H9 (cell line): ENCODE measurements at regions not wholly inside any gene's neighbourhood (a gene's known extent, or its start where the extent isn't known, plus 50 kb on each side); places are given as distances from the start of the nearest gene placed in this dataset.

Experiments
- DNase-seq: peaks from one replicate; pipeline ENCODE4 v3.0.0-alpha.2; 2017
- H2AFZ ChIP-seq: one replicate; pipeline ENCODE4 v1.6.1; 2013; ENCODE audit warnings: mild to moderate bottlenecking, low read length, control low read depth, moderate library complexity
- H2AK5ac ChIP-seq: 2 replicates; pipeline ENCODE4 v1.6.1; 2013; ENCODE audit warnings: low read length, control low read depth, mixed read lengths; ENCODE audit not compliant: insufficient read length
- H2BK120ac ChIP-seq: one replicate; pipeline ENCODE4 v1.6.1; 2013; ENCODE audit warnings: low read depth, mild to moderate bottlenecking, low read length, control low read depth, inconsistent platforms; ENCODE audit not compliant: poor library complexity, severe bottlenecking
- H2BK12ac ChIP-seq: 2 replicates; pipeline ENCODE4 v1.6.1; 2013; ENCODE audit warnings: low read length, control low read depth, mixed read lengths, low read depth; ENCODE audit not compliant: insufficient read length
- H2BK15ac ChIP-seq: 2 replicates; pipeline ENCODE4 v1.6.1; 2013; ENCODE audit warnings: low read depth, low read length, control low read depth
- H2BK20ac ChIP-seq: one replicate; pipeline ENCODE4 v1.6.1; 2013; ENCODE audit warnings: low read depth, mild to moderate bottlenecking, low read length, control low read depth, inconsistent platforms; ENCODE audit not compliant: poor library complexity, severe bottlenecking
- H2BK5ac ChIP-seq: 2 replicates; pipeline ENCODE4 v1.6.1; 2013; ENCODE audit warnings: low read length, control low read depth, mixed read lengths; ENCODE audit not compliant: insufficient read length
- H3K14ac ChIP-seq: 2 replicates; pipeline ENCODE4 v1.6.1; 2013; ENCODE audit warnings: low read length, control low read depth; ENCODE audit not compliant: insufficient read depth
- H3K18ac ChIP-seq: 2 replicates; pipeline ENCODE4 v1.6.1; 2013; ENCODE audit warnings: low read depth, mild to moderate bottlenecking, mixed read lengths, low read length, control low read depth; ENCODE audit not compliant: insufficient read length
- H3K23ac ChIP-seq: 2 replicates; pipeline ENCODE4 v1.6.1; 2013; ENCODE audit warnings: low read length, control low read depth, mixed read lengths, low read depth; ENCODE audit not compliant: insufficient read length
- H3K23me2 ChIP-seq: 2 replicates; pipeline ENCODE4 v1.6.1; 2013; ENCODE audit warnings: low read depth, mild to moderate bottlenecking, mixed read lengths, low read length, control low read depth; ENCODE audit not compliant: insufficient read length, poor library complexity, severe bottlenecking
- H3K27ac ChIP-seq: 2 replicates; pipeline ENCODE4 v1.5.1; 2013; ENCODE audit warnings: low read length, control low read depth, mixed read lengths, low read depth; ENCODE audit not compliant: insufficient read length
- H3K27me3 ChIP-seq: 2 replicates; pipeline ENCODE4 v1.6.1; 2013; ENCODE audit warnings: low read length, control low read depth, inconsistent platforms; ENCODE audit not compliant: insufficient read depth
- H3K4ac ChIP-seq: 2 replicates; pipeline ENCODE4 v1.6.1; 2013; ENCODE audit warnings: low read depth, mild to moderate bottlenecking, control low read depth, inconsistent platforms, low read length, moderate library complexity
- H3K4me1 ChIP-seq: 2 replicates; pipeline ENCODE4 v1.6.1; 2013; ENCODE audit warnings: low read length, control low read depth, inconsistent platforms; ENCODE audit not compliant: insufficient read depth
- H3K4me2 ChIP-seq: 2 replicates; pipeline ENCODE4 v1.6.1; 2013; ENCODE audit warnings: low read length, control low read depth, mixed read lengths; ENCODE audit not compliant: insufficient read length, insufficient read depth
- H3K56ac ChIP-seq: 2 replicates; pipeline ENCODE4 v1.6.1; 2013; ENCODE audit warnings: low read depth, mild to moderate bottlenecking, mixed read lengths, low read length, control low read depth; ENCODE audit not compliant: insufficient read length
- H3K79me1 ChIP-seq: 2 replicates; pipeline ENCODE4 v1.6.1; 2013; ENCODE audit warnings: low read depth, mild to moderate bottlenecking, moderate library complexity, low read length, control low read depth, inconsistent platforms; ENCODE audit not compliant: insufficient read depth, poor library complexity, severe bottlenecking
- H3K79me2 ChIP-seq: 2 replicates; pipeline ENCODE4 v1.6.1; 2013; ENCODE audit warnings: low read length, control low read depth, inconsistent platforms; ENCODE audit not compliant: insufficient read depth
- H3K9ac ChIP-seq: 2 replicates; pipeline ENCODE4 v1.6.1; 2013; ENCODE audit warnings: low read length, control low read depth, mixed read lengths; ENCODE audit not compliant: insufficient read length; ENCODE audit errors: extremely low read depth
- H3K9me3 ChIP-seq: one replicate; pipeline ENCODE4 v1.6.1; 2013; ENCODE audit warnings: low read depth, low read length, inconsistent platforms; ENCODE audit not compliant: control insufficient read depth
- H3T11ph ChIP-seq: one replicate; pipeline ENCODE4 v1.6.1; 2013; ENCODE audit warnings: mild to moderate bottlenecking, low read length, control low read depth, inconsistent platforms
- H4K20me1 ChIP-seq: one replicate; pipeline ENCODE4 v1.6.1; 2013; ENCODE audit not compliant: control insufficient read depth, insufficient read length, insufficient read depth
- H4K5ac ChIP-seq: 2 replicates; pipeline ENCODE4 v1.6.1; 2013; ENCODE audit warnings: low read depth, mild to moderate bottlenecking, mixed read lengths, low read length, control low read depth; ENCODE audit not compliant: insufficient read length
- H4K8ac ChIP-seq: replicated peaks from 2 replicates; pipeline ENCODE4 v1.6.1; 2013; ENCODE audit warnings: low read length, control low read depth, mixed read lengths, low read depth; ENCODE audit not compliant: insufficient read length
- H4K91ac ChIP-seq: 2 replicates; pipeline ENCODE4 v1.6.1; 2013; ENCODE audit warnings: low read depth, mild to moderate bottlenecking, moderate library complexity, mixed read lengths, low read length, control low read depth; ENCODE audit not compliant: insufficient read length
- H3K27ac Mint-ChIP-seq, 3 experiments: 2 replicates in 2 of 3; 3 replicates in 1 of 3; pipeline ENCODE4 v1.8.0; 2020 to 2021; ENCODE audit warnings: mixed read lengths in 3 of 3, mild to moderate bottlenecking in 1 of 3, moderate library complexity in 1 of 3
- H3K27me3 Mint-ChIP-seq: 2 replicates; pipeline ENCODE4 v1.8.0; 2021; ENCODE audit warnings: low read depth, mild to moderate bottlenecking, moderate library complexity, mixed read lengths
- H3K36me3 Mint-ChIP-seq, 3 experiments: 2 replicates in 2 of 3; 3 replicates in 1 of 3; pipeline ENCODE4 v1.8.0; 2020 to 2021; ENCODE audit warnings: low read depth in 3 of 3, mixed read lengths in 3 of 3; ENCODE audit not compliant: insufficient read depth in 1 of 3
- H3K4me1 Mint-ChIP-seq, 2 experiments: 2 replicates each; pipeline ENCODE4 v1.8.0; 2020; ENCODE audit warnings: mixed read lengths in 2 of 2
- H3K4me3 Mint-ChIP-seq, 2 experiments: 2 replicates in 1 of 2; 3 replicates in 1 of 2; pipeline ENCODE4 v1.8.0; 2020 to 2021; ENCODE audit warnings: mild to moderate bottlenecking in 2 of 2, mixed read lengths in 2 of 2, moderate library complexity in 1 of 2
- H3K9me3 Mint-ChIP-seq, 2 experiments: 2 replicates in 1 of 2; 3 replicates in 1 of 2; pipeline ENCODE4 v1.8.0; 2020; ENCODE audit warnings: mild to moderate bottlenecking in 2 of 2, mixed read lengths in 2 of 2, moderate library complexity in 1 of 2
- WGBS: extraction: QIAGEN DNeasy Blood & Tissue Kit; methylation state at CpG from one replicate; pipeline ENCODE4 v1.1.7; 2013; ENCODE audit warnings: missing lambda C conversion rate, low lambda C conversion rate, mixed read lengths; ENCODE audit not compliant: insufficient read length; ENCODE audit errors: extremely low coverage; 5-methylcytosine and 5-hydroxymethylcytosine counted together
- TF ChIP-seq, protein P1 (sequence below): fragments of 200-600 bp; sonication (generic); conservative IDR thresholded peaks from 3 replicates; pipeline ENCODE4 v1.8.0; 2021; ENCODE audit warnings: antibody characterized with exemption, mild to moderate bottlenecking

DNA sequence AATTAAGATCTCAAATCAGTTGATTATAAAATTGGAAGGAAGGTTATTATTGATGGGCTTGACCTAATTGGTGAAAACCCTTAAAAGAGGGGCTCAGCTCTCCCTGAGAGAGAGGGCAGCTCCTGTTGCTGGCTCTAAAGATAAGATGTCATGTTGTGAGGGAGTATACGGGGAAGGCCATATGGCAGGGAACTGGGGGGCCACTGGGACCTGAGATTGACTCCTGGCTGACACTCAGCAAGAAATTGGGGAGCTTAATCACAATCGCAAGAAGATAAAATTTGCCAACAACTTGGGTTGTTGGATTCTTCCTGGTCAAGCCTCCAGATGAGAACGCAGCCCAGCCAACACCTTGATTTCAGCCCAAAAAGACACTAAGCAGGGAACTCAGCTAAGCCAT is 69.7 kb upstream of the KCNJ6 start:
- H4K5ac ChIP-seq, result no peak overlapping the region
- H2BK20ac ChIP-seq, result no peak overlapping the region
- no peak for DNase-seq
- H2BK12ac ChIP-seq, result no peak overlapping the region
- H3K23me2 ChIP-seq, result no peaks in the 10 kb centered on the region
- peaks cover 3 to 7% of the 10 kb centered on the region in 2 experiments for H3K4me1 Mint-ChIP-seq
- H3K27me3 ChIP-seq, result no peaks in the 10 kb centered on the region
- no CpG with 5 or more reads among the region's 3 CpGs for WGBS
- no peak overlapping the region for H3K27ac Mint-ChIP-seq
- no peaks in the 10 kb centered on the region for H3K79me2 ChIP-seq
- H3K23ac ChIP-seq, result no peak overlapping the region
- H3K9me3 ChIP-seq, result no peaks in the 10 kb centered on the region
- no peak overlapping the region for H3K14ac ChIP-seq
- no peaks in the 10 kb centered on the region; a peak in 1 of 7 replicates for H3K36me3 Mint-ChIP-seq
- H2AFZ ChIP-seq, result no peak overlapping the region
- H2AK5ac ChIP-seq, result no peak overlapping the region
- no peaks in the 10 kb centered on the region for H3K4me1 ChIP-seq
- no peak overlapping the region for H3K9ac ChIP-seq
- H3K27me3 Mint-ChIP-seq, result no peaks in the 10 kb centered on the region; the same call in none of the 2 replicates
- no peak overlapping the region for H3K56ac ChIP-seq
- no peak overlapping the region for H3K4ac ChIP-seq
- no peak overlapping the region for H4K8ac ChIP-seq
- no peak overlapping the region for H2BK15ac ChIP-seq
- no peak overlapping the region for H2BK120ac ChIP-seq
- H3K9me3 Mint-ChIP-seq, result no peaks in the 10 kb centered on the region; a peak in 1 of 5 replicates
- no peak overlapping the region for H4K91ac ChIP-seq
- H3K27ac ChIP-seq, result no peak overlapping the region
- H2BK5ac ChIP-seq, result no peak overlapping the region
- H3K4me3 Mint-ChIP-seq, result no peak overlapping the region
- TF ChIP-seq, protein P1, sequence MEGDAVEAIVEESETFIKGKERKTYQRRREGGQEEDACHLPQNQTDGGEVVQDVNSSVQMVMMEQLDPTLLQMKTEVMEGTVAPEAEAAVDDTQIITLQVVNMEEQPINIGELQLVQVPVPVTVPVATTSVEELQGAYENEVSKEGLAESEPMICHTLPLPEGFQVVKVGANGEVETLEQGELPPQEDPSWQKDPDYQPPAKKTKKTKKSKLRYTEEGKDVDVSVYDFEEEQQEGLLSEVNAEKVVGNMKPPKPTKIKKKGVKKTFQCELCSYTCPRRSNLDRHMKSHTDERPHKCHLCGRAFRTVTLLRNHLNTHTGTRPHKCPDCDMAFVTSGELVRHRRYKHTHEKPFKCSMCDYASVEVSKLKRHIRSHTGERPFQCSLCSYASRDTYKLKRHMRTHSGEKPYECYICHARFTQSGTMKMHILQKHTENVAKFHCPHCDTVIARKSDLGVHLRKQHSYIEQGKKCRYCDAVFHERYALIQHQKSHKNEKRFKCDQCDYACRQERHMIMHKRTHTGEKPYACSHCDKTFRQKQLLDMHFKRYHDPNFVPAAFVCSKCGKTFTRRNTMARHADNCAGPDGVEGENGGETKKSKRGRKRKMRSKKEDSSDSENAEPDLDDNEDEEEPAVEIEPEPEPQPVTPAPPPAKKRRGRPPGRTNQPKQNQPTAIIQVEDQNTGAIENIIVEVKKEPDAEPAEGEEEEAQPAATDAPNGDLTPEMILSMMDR, result no peak
- no peak overlapping the region for H3K18ac ChIP-seq
- H4K20me1 ChIP-seq, result no peaks in the 10 kb centered on the region
- H3T11ph ChIP-seq, result no peak overlapping the region
- no peak overlapping the region for H3K4me2 ChIP-seq
- H3K79me1 ChIP-seq, result no peaks in the 10 kb centered on the region
